HL-60 (cell line): ENCODE measurements at regions not wholly inside any gene's neighbourhood (a gene's known extent, or its start where the extent isn't known, plus 50 kb on each side); places are given as distances from the start of the nearest gene placed in this dataset.

Source experiments
- CTCF ChIP-seq: IDR thresholded peaks from one replicate; pipeline ENCODE4 v1.5.1; 2011; ENCODE audit warnings: low read length, control low read depth, inconsistent platforms; ENCODE audit not compliant: insufficient read depth
- GABPA ChIP-seq: IDR thresholded peaks from 2 replicates; pipeline ENCODE4 v1.6.1; 2012; ENCODE audit warnings: low read depth
- POLR2AphosphoS5 ChIP-seq: IDR thresholded peaks from 2 replicates; pipeline ENCODE4 v1.6.1; 2012; ENCODE audit warnings: low read depth
- REST ChIP-seq: IDR thresholded peaks from 2 replicates; pipeline ENCODE4 v1.6.1; 2012; ENCODE audit warnings: low read depth; ENCODE audit not compliant: insufficient replicate concordance
- SPI1 ChIP-seq: IDR thresholded peaks from 2 replicates; pipeline ENCODE4 v1.6.1; 2012; ENCODE audit warnings: low read depth, mild to moderate bottlenecking, borderline replicate concordance

GRCh38 chr12:19700969-19701368, 261.7 kb downstream of the AEBP2 start:
- TF ChIP-seq POLR2AphosphoS5: no peak
- TF ChIP-seq CTCF: no peak
- no peak for TF ChIP-seq SPI1
- TF ChIP-seq GABPA: no peak
- TF ChIP-seq REST: no peak
